ENCODE measurements at regions not wholly inside any gene's neighbourhood (a gene's known extent, or its start where the extent isn't known, plus 50 kb on each side); places are given as distances from the start of the nearest gene placed in this dataset.

DNA sequence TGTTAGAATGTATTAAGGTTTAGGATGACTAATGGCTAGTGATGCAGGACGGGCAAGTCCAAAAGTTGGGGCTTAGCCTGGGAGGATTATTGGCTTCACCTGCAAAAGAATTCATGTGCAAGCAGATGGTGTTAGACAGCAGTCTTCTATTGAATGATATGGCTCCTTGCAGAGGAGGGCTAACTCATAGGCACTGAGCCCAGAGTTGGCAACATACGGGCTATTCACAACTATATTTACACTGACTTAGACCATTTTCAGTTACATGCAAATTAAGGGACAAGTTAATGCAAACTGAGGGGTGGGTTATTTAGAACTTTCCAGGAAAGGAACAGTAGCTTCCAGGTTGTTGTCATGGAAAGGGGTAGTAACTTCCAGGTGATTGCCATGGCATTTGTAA, 1017.1 kb upstream of the EEF2KMT start:
- TF ChIP-seq, protein P1, sequence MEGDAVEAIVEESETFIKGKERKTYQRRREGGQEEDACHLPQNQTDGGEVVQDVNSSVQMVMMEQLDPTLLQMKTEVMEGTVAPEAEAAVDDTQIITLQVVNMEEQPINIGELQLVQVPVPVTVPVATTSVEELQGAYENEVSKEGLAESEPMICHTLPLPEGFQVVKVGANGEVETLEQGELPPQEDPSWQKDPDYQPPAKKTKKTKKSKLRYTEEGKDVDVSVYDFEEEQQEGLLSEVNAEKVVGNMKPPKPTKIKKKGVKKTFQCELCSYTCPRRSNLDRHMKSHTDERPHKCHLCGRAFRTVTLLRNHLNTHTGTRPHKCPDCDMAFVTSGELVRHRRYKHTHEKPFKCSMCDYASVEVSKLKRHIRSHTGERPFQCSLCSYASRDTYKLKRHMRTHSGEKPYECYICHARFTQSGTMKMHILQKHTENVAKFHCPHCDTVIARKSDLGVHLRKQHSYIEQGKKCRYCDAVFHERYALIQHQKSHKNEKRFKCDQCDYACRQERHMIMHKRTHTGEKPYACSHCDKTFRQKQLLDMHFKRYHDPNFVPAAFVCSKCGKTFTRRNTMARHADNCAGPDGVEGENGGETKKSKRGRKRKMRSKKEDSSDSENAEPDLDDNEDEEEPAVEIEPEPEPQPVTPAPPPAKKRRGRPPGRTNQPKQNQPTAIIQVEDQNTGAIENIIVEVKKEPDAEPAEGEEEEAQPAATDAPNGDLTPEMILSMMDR (IDR thresholded peaks at IDR 0.05; ENCODE audit: low read depth, low read length): no peak
- no peak for TF ChIP-seq EZH2phosphoT487 (IDR thresholded peaks at IDR 0.05; ENCODE audit: low read depth)
